ENCODE measurements at regions not wholly inside any gene's neighbourhood (a gene's known extent, or its start where the extent isn't known, plus 50 kb on each side); places are given as distances from the start of the nearest gene placed in this dataset.
"Not testable (repeated sequence)": the region's sequence is repeated elsewhere in the genome, so short reads cannot be mapped to it uniquely, and the experiment has no call there.

GRCh38 chr5:106259431-106260090 is 1411.2 kb downstream of the EFNA5 start:
- TF ChIP-seq CTCF (conservative IDR thresholded peaks at IDR 0.05 in 1 of 2, IDR thresholded peaks at IDR 0.05 in 1 of 2; ENCODE audit: extremely low read depth in 1 of 2, insufficient read depth in 1 of 2, low read depth in 1 of 2, low read length in 2 of 2); EZH2 (IDR thresholded peaks at IDR 0.05; ENCODE audit: borderline replicate concordance, low read length): not testable (repeated sequence)

Data from mammary epithelial cell (primary cell).